ENCODE measurements at regions not wholly inside any gene's neighbourhood (a gene's known extent, or its start where the extent isn't known, plus 50 kb on each side); places are given as distances from the start of the nearest gene placed in this dataset.

- TF ChIP-seq EZH2 (IDR thresholded peaks at IDR 0.05; ENCODE audit: insufficient read depth, poor library complexity, severe bottlenecking) (no peak), EZH2phosphoT487 (IDR thresholded peaks at IDR 0.05; ENCODE audit: insufficient read depth, low read depth) (no peak)
Measured at GRCh38 chr6:44772838-44773237, 385.3 kb downstream of the CDC5L start.

Data from GM23248 (cell line).